ENCODE measurements at regions not wholly inside any gene's neighbourhood (a gene's known extent, or its start where the extent isn't known, plus 50 kb on each side); places are given as distances from the start of the nearest gene placed in this dataset.

DNA sequence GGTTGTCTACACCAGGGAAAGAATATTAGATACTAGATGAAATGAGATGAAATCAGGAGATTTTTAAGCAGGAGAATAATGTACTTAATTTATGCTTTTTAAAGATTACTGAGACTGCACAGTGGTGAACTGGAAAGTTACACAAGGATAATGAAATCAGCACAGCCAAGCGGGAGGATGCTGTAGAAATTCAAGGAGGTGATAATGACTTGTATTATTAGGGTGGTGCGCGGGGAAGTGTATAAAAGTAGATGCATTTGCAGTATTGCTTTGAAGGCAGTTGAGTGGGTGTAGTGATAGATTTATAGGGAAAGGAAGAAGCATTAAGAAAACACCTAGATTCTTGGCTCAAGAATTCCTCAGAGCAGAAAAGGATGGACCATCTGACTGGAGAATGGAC, 359.5 kb upstream of the SPHKAP start:
- TF ChIP-seq, protein P1, sequence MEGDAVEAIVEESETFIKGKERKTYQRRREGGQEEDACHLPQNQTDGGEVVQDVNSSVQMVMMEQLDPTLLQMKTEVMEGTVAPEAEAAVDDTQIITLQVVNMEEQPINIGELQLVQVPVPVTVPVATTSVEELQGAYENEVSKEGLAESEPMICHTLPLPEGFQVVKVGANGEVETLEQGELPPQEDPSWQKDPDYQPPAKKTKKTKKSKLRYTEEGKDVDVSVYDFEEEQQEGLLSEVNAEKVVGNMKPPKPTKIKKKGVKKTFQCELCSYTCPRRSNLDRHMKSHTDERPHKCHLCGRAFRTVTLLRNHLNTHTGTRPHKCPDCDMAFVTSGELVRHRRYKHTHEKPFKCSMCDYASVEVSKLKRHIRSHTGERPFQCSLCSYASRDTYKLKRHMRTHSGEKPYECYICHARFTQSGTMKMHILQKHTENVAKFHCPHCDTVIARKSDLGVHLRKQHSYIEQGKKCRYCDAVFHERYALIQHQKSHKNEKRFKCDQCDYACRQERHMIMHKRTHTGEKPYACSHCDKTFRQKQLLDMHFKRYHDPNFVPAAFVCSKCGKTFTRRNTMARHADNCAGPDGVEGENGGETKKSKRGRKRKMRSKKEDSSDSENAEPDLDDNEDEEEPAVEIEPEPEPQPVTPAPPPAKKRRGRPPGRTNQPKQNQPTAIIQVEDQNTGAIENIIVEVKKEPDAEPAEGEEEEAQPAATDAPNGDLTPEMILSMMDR (IDR thresholded peaks at IDR 0.05): no peak
- no peak for TF ChIP-seq POLR2A (IDR thresholded peaks at IDR 0.05)
